Neural crest cell (in vitro differentiated cells): ENCODE measurements at regions not wholly inside any gene's neighbourhood (a gene's known extent, or its start where the extent isn't known, plus 50 kb on each side); places are given as distances from the start of the nearest gene placed in this dataset.

Experiments
- DNase-seq: peaks from one replicate; pipeline ENCODE4 v3.0.0; 2021; ENCODE audit warnings: low read depth, mixed read lengths, low spot score
- H3K27ac Mint-ChIP-seq: one replicate; pipeline ENCODE4 v1.8.0; 2021; ENCODE audit warnings: mild to moderate bottlenecking, mixed read lengths; ENCODE audit not compliant: unreplicated experiment
- H3K27me3 Mint-ChIP-seq: 2 replicates; pipeline ENCODE4 v1.8.0; 2021; ENCODE audit warnings: low read depth, mild to moderate bottlenecking, mixed read lengths
- H3K36me3 Mint-ChIP-seq: 2 replicates; pipeline ENCODE4 v1.8.0; 2021; ENCODE audit warnings: low read depth, mild to moderate bottlenecking, mixed read lengths
- H3K4me1 Mint-ChIP-seq: 2 replicates; pipeline ENCODE4 v1.8.0; 2021; ENCODE audit warnings: mixed read lengths
- H3K4me3 Mint-ChIP-seq: one replicate; pipeline ENCODE4 v1.8.0; 2021; ENCODE audit warnings: mild to moderate bottlenecking, mixed read lengths
- H3K9me3 Mint-ChIP-seq: 2 replicates; pipeline ENCODE4 v1.8.0; 2021; ENCODE audit warnings: mixed read lengths
- TF ChIP-seq, protein P1 (sequence below): fragments of 200-600 bp; sonication (generic); conservative IDR thresholded peaks from 2 replicates; pipeline ENCODE4 v1.5.0; 2021; ENCODE audit warnings: antibody characterized with exemption, mild to moderate bottlenecking

DNA sequence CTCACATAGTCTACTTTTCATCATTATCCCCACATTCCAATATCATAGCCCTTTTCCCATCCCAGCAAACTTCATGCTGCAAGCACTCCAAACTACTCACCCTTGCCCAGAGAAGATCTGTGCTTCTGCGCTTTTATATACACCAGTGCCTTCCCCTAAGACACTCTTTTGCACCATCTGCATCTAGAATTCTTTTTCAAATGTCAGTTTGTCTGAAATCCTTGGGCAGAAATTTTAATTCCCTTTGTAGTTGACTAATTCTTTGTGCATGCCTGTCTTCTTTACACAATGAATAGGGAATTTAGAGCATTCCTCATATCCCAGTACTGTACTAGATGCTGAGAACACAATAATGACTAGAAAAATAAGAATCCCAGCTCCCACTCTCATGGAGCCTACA lies 298.9 kb downstream of the KCNN2 start:
- Mint-ChIP-seq H3K9me3 (no peaks in the 10 kb centered on the region), H3K27me3 (no peaks in the 10 kb centered on the region), H3K4me3 (no peak overlapping the region), H3K27ac (no peak overlapping the region), H3K36me3 (no peaks in the 10 kb centered on the region), H3K4me1 (no peaks in the 10 kb centered on the region)
- DNase-seq = no peak
- TF ChIP-seq, protein P1, sequence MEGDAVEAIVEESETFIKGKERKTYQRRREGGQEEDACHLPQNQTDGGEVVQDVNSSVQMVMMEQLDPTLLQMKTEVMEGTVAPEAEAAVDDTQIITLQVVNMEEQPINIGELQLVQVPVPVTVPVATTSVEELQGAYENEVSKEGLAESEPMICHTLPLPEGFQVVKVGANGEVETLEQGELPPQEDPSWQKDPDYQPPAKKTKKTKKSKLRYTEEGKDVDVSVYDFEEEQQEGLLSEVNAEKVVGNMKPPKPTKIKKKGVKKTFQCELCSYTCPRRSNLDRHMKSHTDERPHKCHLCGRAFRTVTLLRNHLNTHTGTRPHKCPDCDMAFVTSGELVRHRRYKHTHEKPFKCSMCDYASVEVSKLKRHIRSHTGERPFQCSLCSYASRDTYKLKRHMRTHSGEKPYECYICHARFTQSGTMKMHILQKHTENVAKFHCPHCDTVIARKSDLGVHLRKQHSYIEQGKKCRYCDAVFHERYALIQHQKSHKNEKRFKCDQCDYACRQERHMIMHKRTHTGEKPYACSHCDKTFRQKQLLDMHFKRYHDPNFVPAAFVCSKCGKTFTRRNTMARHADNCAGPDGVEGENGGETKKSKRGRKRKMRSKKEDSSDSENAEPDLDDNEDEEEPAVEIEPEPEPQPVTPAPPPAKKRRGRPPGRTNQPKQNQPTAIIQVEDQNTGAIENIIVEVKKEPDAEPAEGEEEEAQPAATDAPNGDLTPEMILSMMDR = no peak

DNA sequence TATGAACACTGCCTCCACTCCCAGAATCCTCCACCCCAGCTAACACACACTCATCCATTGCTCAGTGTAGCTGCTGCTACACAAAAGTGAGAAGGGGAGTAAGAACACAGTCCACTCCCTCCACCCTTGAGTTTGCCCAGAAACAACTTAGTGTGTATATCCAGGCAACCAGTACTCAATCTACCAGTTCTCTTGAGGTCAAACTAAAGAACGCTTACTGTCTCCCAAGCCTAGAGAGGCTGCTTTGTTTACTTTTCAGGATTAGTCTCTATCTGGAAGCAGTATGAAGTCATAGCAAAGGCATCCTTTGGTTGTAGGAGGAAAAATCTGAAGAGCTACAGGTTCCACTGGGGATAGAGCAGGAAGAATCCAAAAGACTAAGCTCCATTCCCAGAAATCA lies 296.3 kb downstream of the KCNN2 start:
- DNase-seq = no peak
- Mint-ChIP-seq H3K36me3 (no peaks in the 10 kb centered on the region), H3K4me1 (no peaks in the 10 kb centered on the region), H3K27me3 (no peaks in the 10 kb centered on the region), H3K9me3 (no peaks in the 10 kb centered on the region), H3K27ac (no peak overlapping the region), H3K4me3 (no peak overlapping the region)
- TF ChIP-seq, protein P1 = no peak

DNA sequence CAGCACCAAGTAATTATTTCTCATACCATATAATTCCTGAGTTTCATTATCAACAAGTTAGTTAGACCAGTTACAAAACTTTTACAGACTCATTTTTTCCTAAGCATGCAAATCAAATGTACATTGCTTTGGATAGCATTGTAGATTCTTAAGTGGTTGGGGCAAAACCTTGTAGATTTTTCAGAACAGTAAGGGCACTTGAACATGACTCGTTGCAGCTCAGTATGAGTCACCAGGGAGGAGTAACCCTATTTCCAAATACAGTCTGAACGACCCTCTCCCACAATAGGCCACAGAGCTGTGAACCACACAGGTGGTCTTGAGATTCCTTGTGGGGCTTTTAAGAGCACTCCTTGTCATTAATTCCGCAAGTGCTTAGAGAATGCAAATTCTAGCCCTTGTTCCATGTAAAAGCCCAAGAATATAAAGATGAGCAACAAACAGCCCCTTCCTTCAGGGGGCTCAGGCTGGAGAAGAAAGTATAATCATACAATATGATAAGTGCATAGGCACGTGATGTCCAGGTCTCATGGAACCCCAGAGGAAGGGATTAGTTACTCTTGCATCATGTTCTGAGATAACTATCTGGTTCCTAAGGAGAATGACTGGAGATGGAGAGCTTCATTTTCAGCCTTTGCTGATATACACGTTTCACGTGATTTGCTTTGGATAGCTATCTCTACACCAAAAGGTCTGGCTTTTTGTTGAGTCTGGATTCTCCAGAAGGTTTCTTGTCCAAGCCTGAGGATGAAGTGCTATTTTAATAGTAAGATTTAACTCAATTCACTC lies 295.7 kb downstream of the KCNN2 start:
- no peak for DNase-seq
- Mint-ChIP-seq H3K27me3 (no peaks in the 10 kb centered on the region), H3K27ac (no peak overlapping the region), H3K9me3 (no peaks in the 10 kb centered on the region), H3K4me1 (no peaks in the 10 kb centered on the region), H3K4me3 (no peak overlapping the region), H3K36me3 (no peaks in the 10 kb centered on the region)
- TF ChIP-seq, protein P1 = no peak

DNA sequence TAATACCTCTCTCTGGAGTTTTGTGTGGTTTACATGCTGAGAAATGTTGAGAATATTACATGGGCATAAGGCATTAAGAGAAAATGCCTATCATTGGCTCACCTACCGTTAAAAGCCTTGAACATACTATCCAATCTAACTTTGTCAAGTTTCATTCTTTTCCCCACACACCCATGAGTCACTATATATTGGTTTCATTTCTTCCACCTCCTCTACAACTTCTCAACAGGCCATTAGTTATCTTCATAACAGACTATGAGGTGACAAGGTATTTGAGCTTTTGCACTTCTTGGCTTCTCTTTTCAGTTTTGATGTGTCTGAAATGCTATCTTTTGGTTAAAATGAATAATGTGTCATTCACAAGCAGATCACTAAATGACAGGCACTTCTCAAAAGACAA lies 288.0 kb downstream of the KCNN2 start:
- peaks cover 10% of the 10 kb centered on the region for H3K4me1 Mint-ChIP-seq
- TF ChIP-seq, protein P1 = no peak
- H3K36me3 Mint-ChIP-seq = no peaks in the 10 kb centered on the region
- H3K27ac Mint-ChIP-seq = no peak overlapping the region
- H3K9me3 Mint-ChIP-seq = peaks cover 5% of the 10 kb centered on the region
- DNase-seq = no peak
- H3K4me3 Mint-ChIP-seq = no peak overlapping the region
- no peaks in the 10 kb centered on the region for H3K27me3 Mint-ChIP-seq

DNA sequence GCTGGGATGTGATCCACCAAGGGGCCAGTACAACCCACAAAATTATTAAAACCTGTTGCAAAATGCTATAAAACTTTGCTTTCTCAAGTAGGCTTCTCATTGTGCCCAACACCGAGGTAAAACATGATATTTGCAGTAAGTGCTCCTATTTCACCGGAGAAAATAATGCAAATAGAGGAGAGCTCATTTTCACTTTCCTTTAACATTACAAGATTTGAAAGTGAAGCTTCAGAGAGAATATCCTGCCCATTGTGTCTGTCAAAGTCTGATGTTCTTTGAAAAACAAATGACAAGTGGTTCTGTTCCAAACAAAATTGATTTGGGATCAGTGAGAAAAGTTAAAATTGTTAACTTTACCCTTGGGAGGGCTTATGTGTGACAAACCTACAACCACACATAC lies 287.1 kb downstream of the KCNN2 start:
- TF ChIP-seq, protein P1 = no peak
- Mint-ChIP-seq H3K27ac (no peak overlapping the region), H3K4me1 (peaks cover 14% of the 10 kb centered on the region), H3K9me3 (peaks cover 8% of the 10 kb centered on the region), H3K27me3 (no peaks in the 10 kb centered on the region), H3K36me3 (no peaks in the 10 kb centered on the region), H3K4me3 (no peak overlapping the region)
- DNase-seq = no peak
